Thyroid gland (tissue), 4 donors: ENCODE measurements at regions not wholly inside any gene's neighbourhood (a gene's known extent, or its start where the extent isn't known, plus 50 kb on each side); places are given as distances from the start of the nearest gene placed in this dataset.
"Not testable (repeated sequence)": the region's sequence is repeated elsewhere in the genome, so short reads cannot be mapped to it uniquely, and the experiment has no call there.

Source experiments
- CTCF ChIP-seq, 6 experiments: fragments of 200-600 bp in 3 of 6; fragments of 450-650 bp in 3 of 6; sonication (generic) in 3 of 6; IDR thresholded peaks; one replicate each; pipeline ENCODE4 v1.5.1; 2016 to 2019; ENCODE audit warnings: antibody characterized with exemption in 6 of 6, mild to moderate bottlenecking in 2 of 6, inconsistent platforms in 1 of 6, moderate library complexity in 1 of 6
- POLR2A ChIP-seq, 2 donors: fragments of 450-650 bp; IDR thresholded peaks; one replicate each; pipeline ENCODE4 v1.6.1; 2017; ENCODE audit warnings: antibody characterized with exemption in 2 of 2, mild to moderate bottlenecking in 2 of 2, moderate library complexity in 1 of 2

GRCh38 chr3:162599742-162600141 is 1103.1 kb downstream of the OTOL1 start:
- TF ChIP-seq CTCF, POLR2A (IDR thresholded peaks at IDR 0.05): not testable (repeated sequence)
